Trophoblast cell (in vitro differentiated cells and primary cell): ENCODE measurements at regions not wholly inside any gene's neighbourhood (a gene's known extent, or its start where the extent isn't known, plus 50 kb on each side); places are given as distances from the start of the nearest gene placed in this dataset.

ENCODE experiments used
- DNase-seq, 2 donors: peaks; one replicate each; pipeline ENCODE4 v3.0.0-alpha.2; 2016
- H2AFZ ChIP-seq: 2 replicates; pipeline ENCODE4 v1.6.1; 2013; ENCODE audit warnings: low read length, moderate library complexity, mild to moderate bottlenecking; ENCODE audit not compliant: insufficient read depth, poor library complexity
- H2AK5ac ChIP-seq: 2 replicates; pipeline ENCODE4 v1.6.1; 2013; ENCODE audit warnings: mild to moderate bottlenecking, low read length
- H2BK120ac ChIP-seq: 2 replicates; pipeline ENCODE4 v1.6.1; 2013; ENCODE audit warnings: low read length, mild to moderate bottlenecking, moderate library complexity; ENCODE audit not compliant: insufficient read depth, poor library complexity
- H2BK12ac ChIP-seq: 2 replicates; pipeline ENCODE4 v1.6.1; 2013; ENCODE audit warnings: mild to moderate bottlenecking, low read length, moderate library complexity
- H2BK5ac ChIP-seq: 2 replicates; pipeline ENCODE4 v1.6.1; 2013; ENCODE audit warnings: low read length, low read depth, moderate library complexity, mild to moderate bottlenecking; ENCODE audit not compliant: poor library complexity
- H3K14ac ChIP-seq: 2 replicates; pipeline ENCODE4 v1.6.1; 2013; ENCODE audit warnings: mild to moderate bottlenecking, low read length
- H3K18ac ChIP-seq: 2 replicates; pipeline ENCODE4 v1.6.1; 2013; ENCODE audit warnings: mild to moderate bottlenecking, low read length
- H3K23ac ChIP-seq: 2 replicates; pipeline ENCODE4 v1.6.1; 2013; ENCODE audit warnings: low read length
- H3K27ac ChIP-seq: 2 replicates; pipeline ENCODE4 v1.5.1; 2013; ENCODE audit warnings: low read depth, mild to moderate bottlenecking, inconsistent platforms, low read length, moderate library complexity
- H3K27me3 ChIP-seq: 2 replicates; pipeline ENCODE4 v1.6.1; 2013; ENCODE audit warnings: inconsistent platforms, mild to moderate bottlenecking, low read length, moderate library complexity; ENCODE audit not compliant: insufficient read depth
- H3K36me3 ChIP-seq, 2 experiments: 1 replicate in 1 of 2; 2 replicates in 1 of 2; pipeline ENCODE4 v1.6.1; 2013; ENCODE audit warnings: low read length in 2 of 2, mild to moderate bottlenecking in 2 of 2, moderate library complexity in 1 of 2; ENCODE audit not compliant: insufficient read depth in 2 of 2, control insufficient read depth in 1 of 2
- H3K4ac ChIP-seq: 2 replicates; pipeline ENCODE4 v1.6.1; 2013; ENCODE audit warnings: low read depth, mild to moderate bottlenecking, low read length, moderate library complexity
- H3K4me1 ChIP-seq, 2 experiments: 1 replicate in 1 of 2; 2 replicates in 1 of 2; pipeline ENCODE4 v1.6.1; 2013; ENCODE audit warnings: low read length in 2 of 2, mild to moderate bottlenecking in 2 of 2, moderate library complexity in 1 of 2; ENCODE audit not compliant: insufficient read depth in 2 of 2, control insufficient read depth in 1 of 2
- H3K4me2 ChIP-seq: 2 replicates; pipeline ENCODE4 v1.6.1; 2013; ENCODE audit warnings: inconsistent platforms, mild to moderate bottlenecking, low read length, moderate library complexity
- H3K4me3 ChIP-seq: 2 replicates; pipeline ENCODE4 v1.5.1; 2013; ENCODE audit warnings: mild to moderate bottlenecking, low read depth, low read length, inconsistent platforms
- H3K79me1 ChIP-seq: one replicate; pipeline ENCODE4 v1.6.1; 2013; ENCODE audit warnings: low read length
- H3K79me2 ChIP-seq: 2 replicates; pipeline ENCODE4 v1.6.1; 2013; ENCODE audit warnings: low read length, mild to moderate bottlenecking; ENCODE audit not compliant: control insufficient read depth, insufficient read depth, poor library complexity
- H3K9ac ChIP-seq: 2 replicates; pipeline ENCODE4 v1.6.1; 2013; ENCODE audit warnings: mild to moderate bottlenecking, low read length
- H3K9me3 ChIP-seq: 2 replicates; pipeline ENCODE4 v1.6.1; 2013; ENCODE audit warnings: low read depth, mild to moderate bottlenecking, control low read depth, inconsistent platforms, low read length; ENCODE audit not compliant: insufficient read depth
- H4K12ac ChIP-seq: 2 replicates; pipeline ENCODE4 v1.6.1; 2013; ENCODE audit warnings: low read depth, mild to moderate bottlenecking, low read length, moderate library complexity
- H4K8ac ChIP-seq: 2 replicates; pipeline ENCODE4 v1.6.1; 2013; ENCODE audit warnings: low read depth, mild to moderate bottlenecking, low read length, moderate library complexity
- H4K91ac ChIP-seq: one replicate; pipeline ENCODE4 v1.6.1; 2013; ENCODE audit warnings: low read depth, mild to moderate bottlenecking, low read length, moderate library complexity
- WGBS: extraction: QIAGEN DNeasy Blood & Tissue Kit; methylation state at CpG from one replicate; pipeline ENCODE4 v1.1.7; 2013; ENCODE audit warnings: missing lambda C conversion rate; ENCODE audit not compliant: insufficient read length, insufficient coverage; ENCODE audit errors: extremely low coverage; 5-methylcytosine and 5-hydroxymethylcytosine counted together

GRCh38 chr9:126058011-126058531, 268.6 kb upstream of the MVB12B start:
- Histone ChIP-seq H4K12ac (no peak overlapping the region), H4K91ac (no peak overlapping the region), H3K79me1 (no peaks in the 10 kb centered on the region), H3K36me3 (no peaks in the 10 kb centered on the region), H3K23ac (no peak overlapping the region), H2AK5ac (no peak overlapping the region), H2BK12ac (no peak overlapping the region), H2BK120ac (no peak overlapping the region), H3K4ac (no peak overlapping the region), H2AFZ (no peak overlapping the region), H3K9me3 (peaks cover 2% of the 10 kb centered on the region), H4K8ac (no peak overlapping the region), H2BK5ac (no peak overlapping the region), H3K9ac (no peak overlapping the region), H3K18ac (no peak overlapping the region), H3K4me2 (no peak overlapping the region), H3K4me3 (no peak overlapping the region), H3K14ac (no peak overlapping the region), H3K4me1 (no peaks in the 10 kb centered on the region), H3K27ac (no peak overlapping the region), H3K27me3 (no peaks in the 10 kb centered on the region), H3K79me2 (no peaks in the 10 kb centered on the region)
- DNase-seq: no peak
- WGBS: no CpG with 5 or more reads among the region's 9 CpGs

GRCh38 chr9:126058591-126058990, 268.0 kb upstream of the MVB12B start:
- Histone ChIP-seq H2BK120ac (no peak overlapping the region), H3K14ac (no peak overlapping the region), H2AFZ (no peak overlapping the region), H3K27ac (no peak overlapping the region), H2AK5ac (no peak overlapping the region), H3K23ac (no peak overlapping the region), H3K79me2 (no peaks in the 10 kb centered on the region), H3K4me2 (no peak overlapping the region), H3K79me1 (no peaks in the 10 kb centered on the region), H4K8ac (no peak overlapping the region), H4K91ac (no peak overlapping the region), H3K4me3 (no peak overlapping the region), H3K9me3 (peaks cover 2% of the 10 kb centered on the region), H2BK12ac (no peak overlapping the region), H2BK5ac (no peak overlapping the region), H3K36me3 (no peaks in the 10 kb centered on the region), H3K27me3 (no peaks in the 10 kb centered on the region), H3K18ac (no peak overlapping the region), H3K4ac (no peak overlapping the region), H4K12ac (no peak overlapping the region), H3K4me1 (no peaks in the 10 kb centered on the region), H3K9ac (no peak overlapping the region)
- no CpG with 5 or more reads among the region's 16 CpGs for WGBS
- no peak for DNase-seq

GRCh38 chr9:126061575-126061974, 265.1 kb upstream of the MVB12B start:
- Histone ChIP-seq H4K91ac (no peak overlapping the region), H3K23ac (no peak overlapping the region), H3K18ac (no peak overlapping the region), H3K27me3 (no peaks in the 10 kb centered on the region), H2BK120ac (no peak overlapping the region), H3K9ac (no peak overlapping the region), H4K8ac (no peak overlapping the region), H3K27ac (no peak overlapping the region), H3K79me2 (no peaks in the 10 kb centered on the region), H3K4ac (no peak overlapping the region), H3K4me1 (no peaks in the 10 kb centered on the region), H3K14ac (no peak overlapping the region), H4K12ac (no peak overlapping the region), H2AK5ac (no peak overlapping the region), H2BK5ac (no peak overlapping the region), H2BK12ac (no peak overlapping the region), H2AFZ (no peak overlapping the region), H3K4me3 (no peak overlapping the region), H3K4me2 (no peak overlapping the region), H3K9me3 (peaks cover 2% of the 10 kb centered on the region), H3K36me3 (no peaks in the 10 kb centered on the region), H3K79me1 (no peaks in the 10 kb centered on the region)
- WGBS: no CpG with 5 or more reads among the region's 5 CpGs
- no peak for DNase-seq

GRCh38 chr9:126062158-126062886, 264.3 kb upstream of the MVB12B start:
- Histone ChIP-seq H3K27ac (no peak overlapping the region), H3K4me3 (no peak overlapping the region), H3K23ac (no peak overlapping the region), H3K4me2 (no peak overlapping the region), H2BK5ac (no peak overlapping the region), H3K4ac (no peak overlapping the region), H3K79me1 (no peaks in the 10 kb centered on the region), H3K4me1 (no peaks in the 10 kb centered on the region), H3K14ac (no peak overlapping the region), H2BK12ac (no peak overlapping the region), H4K12ac (no peak overlapping the region), H3K9me3 (peaks cover 2% of the 10 kb centered on the region), H3K18ac (no peak overlapping the region), H4K91ac (no peak overlapping the region), H3K36me3 (no peaks in the 10 kb centered on the region), H2AK5ac (no peak overlapping the region), H3K27me3 (no peaks in the 10 kb centered on the region), H3K79me2 (no peaks in the 10 kb centered on the region), H2AFZ (no peak overlapping the region), H4K8ac (no peak overlapping the region), H3K9ac (no peak overlapping the region), H2BK120ac (no peak overlapping the region)
- no CpG with 5 or more reads among the region's 11 CpGs for WGBS
- peak; percentile 37 to 55 for DNase-seq
